BLaER1 (cell line): ENCODE measurements at regions not wholly inside any gene's neighbourhood (a gene's known extent, or its start where the extent isn't known, plus 50 kb on each side); places are given as distances from the start of the nearest gene placed in this dataset.
A peak's percentile ranks its signal among the peaks of the same experiment; 100 is the strongest.

Experiments used
- H3K27ac ChIP-seq: shearing (Covaris generic); formaldehyde crosslinking; 2 replicates; pipeline ENCODE4 v1.8.1; 2022
- H3K27me3 ChIP-seq: shearing (Covaris generic); formaldehyde crosslinking; 2 replicates; pipeline ENCODE4 v1.8.1; 2022
- H3K36me3 ChIP-seq: shearing (Covaris generic); formaldehyde crosslinking; 2 replicates; pipeline ENCODE4 v1.8.1; 2022
- H3K4me1 ChIP-seq: shearing (Covaris generic); formaldehyde crosslinking; 2 replicates; pipeline ENCODE4 v1.8.1; 2022
- H3K4me2 ChIP-seq: shearing (Covaris generic); formaldehyde crosslinking; 2 replicates; pipeline ENCODE4 v1.8.1; 2022
- H3K4me3 ChIP-seq: shearing (Covaris generic); formaldehyde crosslinking; 2 replicates; pipeline ENCODE4 v1.8.1; 2022
- H3K9ac ChIP-seq: shearing (Covaris generic); formaldehyde crosslinking; 2 replicates; pipeline ENCODE4 v1.8.1; 2022
- H3K9me3 ChIP-seq: shearing (Covaris generic); formaldehyde crosslinking; 2 replicates; pipeline ENCODE4 v1.8.1; 2022
- H4K20me1 ChIP-seq: shearing (Covaris generic); formaldehyde crosslinking; 2 replicates; pipeline ENCODE4 v1.8.1; 2022
- Cebpa-rat ChIP-seq: shearing (Covaris generic); IDR thresholded peaks from 2 replicates; pipeline ENCODE4 v1.8.1; 2022

DNA sequence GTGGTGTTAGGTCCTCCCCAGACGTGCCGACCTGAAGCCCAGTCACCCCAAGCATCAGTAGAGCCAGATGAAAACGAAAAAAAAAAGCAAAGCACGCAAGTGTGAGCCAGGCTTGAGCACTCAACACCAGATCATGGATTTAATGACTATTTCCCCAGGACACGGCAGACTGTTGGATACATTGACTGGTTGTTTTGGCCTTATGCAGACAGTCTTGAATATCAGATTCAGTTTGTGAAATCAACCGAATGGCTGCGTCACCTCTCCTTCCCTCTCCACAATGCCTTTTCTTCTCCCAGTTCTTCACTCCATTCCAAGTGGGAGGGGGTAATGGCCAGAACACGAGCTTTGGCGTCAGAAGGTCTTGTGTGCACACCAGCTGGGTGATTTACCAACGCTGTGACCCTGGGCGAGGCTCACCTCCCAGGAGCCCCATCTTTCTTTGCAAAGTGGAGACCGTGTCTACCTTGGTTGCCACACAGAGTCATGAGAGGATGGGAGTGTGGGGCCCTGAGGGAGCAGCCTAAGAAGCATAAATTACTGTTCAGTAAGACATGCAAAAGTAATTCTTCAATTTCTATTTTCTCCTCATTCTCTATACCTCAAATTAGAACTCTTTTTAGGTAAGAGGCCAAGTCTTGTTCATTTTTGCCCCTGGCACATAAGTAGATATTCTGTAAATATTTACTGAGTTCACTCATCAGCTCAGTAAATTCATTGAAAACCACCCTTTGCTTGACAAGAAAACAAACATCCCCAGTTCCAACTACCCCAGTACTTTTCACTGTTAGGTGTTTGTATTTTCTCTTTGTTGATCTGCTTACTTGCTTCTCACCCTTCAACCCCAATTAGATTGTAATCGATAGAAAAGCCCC lies 181.1 kb upstream of the COPS8 start:
- Histone ChIP-seq H3K4me3 (no peak overlapping the region), H3K4me1 (peaks cover 28% of the 10 kb centered on the region), H3K4me2 (no peak overlapping the region), H3K36me3 (no peaks in the 10 kb centered on the region), H4K20me1 (no peaks in the 10 kb centered on the region), H3K9me3 (no peaks in the 10 kb centered on the region), H3K27me3 (no peaks in the 10 kb centered on the region), H3K27ac (no peak overlapping the region), H3K9ac (no peak overlapping the region)
- TF ChIP-seq Cebpa-rat: no peak

- no peak for TF ChIP-seq Cebpa-rat
Measured at GRCh38 chr2:236905976-236906375, 179.7 kb upstream of the COPS8 start.

GRCh38 chr2:236908439-236909192 lies 177.1 kb upstream of the COPS8 start:
- Histone ChIP-seq H3K27ac (no peak overlapping the region), H3K9ac (no peak overlapping the region), H3K4me3 (no peak overlapping the region), H3K9me3 (no peaks in the 10 kb centered on the region), H3K36me3 (no peaks in the 10 kb centered on the region), H3K4me1 (peaks cover 63% of the 10 kb centered on the region), H4K20me1 (no peaks in the 10 kb centered on the region), H3K27me3 (no peaks in the 10 kb centered on the region), H3K4me2 (peak overlapping the region; percentile 36; the same call in 1 of the 2 replicates)
- TF ChIP-seq Cebpa-rat: no peak

More at GRCh38 chr2:236905976-236906375, 179.7 kb upstream of the COPS8 start:
- no peaks in the 10 kb centered on the region for H4K20me1 ChIP-seq
- no peak overlapping the region for H3K4me3 ChIP-seq
- no peaks in the 10 kb centered on the region for H3K9me3 ChIP-seq
- no peak overlapping the region for H3K9ac ChIP-seq
- H3K36me3 ChIP-seq: no peaks in the 10 kb centered on the region
- H3K4me1 ChIP-seq: peaks cover 37% of the 10 kb centered on the region
- H3K27ac ChIP-seq: no peak overlapping the region
- no peak overlapping the region for H3K4me2 ChIP-seq
- no peaks in the 10 kb centered on the region for H3K27me3 ChIP-seq

DNA sequence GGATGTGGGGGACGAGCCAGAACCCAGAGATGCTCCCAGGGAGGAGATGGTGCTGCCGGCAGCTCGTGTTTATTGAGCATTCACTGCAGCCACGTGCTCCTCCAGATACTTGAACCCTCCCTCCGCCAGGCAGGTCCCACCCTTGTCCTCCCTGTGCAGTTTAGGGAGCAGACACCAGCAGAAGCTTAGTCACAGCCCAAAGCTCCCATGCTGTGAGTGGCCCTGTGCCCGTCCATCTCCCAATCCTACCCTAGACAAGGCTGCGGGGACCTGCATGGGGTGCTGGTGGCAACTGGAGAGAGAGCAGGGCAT lies 176.5 kb upstream of the COPS8 start:
- Histone ChIP-seq H3K27ac (no peak overlapping the region), H3K36me3 (no peaks in the 10 kb centered on the region)

GRCh38 chr2:236909802-236910201 lies 175.9 kb upstream of the COPS8 start:
- Histone ChIP-seq H3K27ac (no peak overlapping the region; the same call in 1 of the 2 replicates), H4K20me1 (no peaks in the 10 kb centered on the region), H3K4me2 (peak overlapping the region; percentile 36), H3K9me3 (no peaks in the 10 kb centered on the region), H3K9ac (no peak overlapping the region), H3K4me3 (no peak overlapping the region), H3K27me3 (no peaks in the 10 kb centered on the region), H3K36me3 (no peaks in the 10 kb centered on the region), H3K4me1 (peaks cover 73% of the 10 kb centered on the region)
- no peak for TF ChIP-seq Cebpa-rat

More for the DNA sequence above, 176.5 kb upstream of the COPS8 start:
- H3K4me3 ChIP-seq: no peak overlapping the region
- H3K4me1 ChIP-seq: peaks cover 67% of the 10 kb centered on the region
- H3K4me2 ChIP-seq: peak overlapping the region; percentile 36; the same call in 1 of the 2 replicates
- TF ChIP-seq Cebpa-rat: no peak
- H3K9me3 ChIP-seq: no peaks in the 10 kb centered on the region
- H3K27me3 ChIP-seq: no peaks in the 10 kb centered on the region
- H4K20me1 ChIP-seq: no peaks in the 10 kb centered on the region
- no peak overlapping the region for H3K9ac ChIP-seq

DNA sequence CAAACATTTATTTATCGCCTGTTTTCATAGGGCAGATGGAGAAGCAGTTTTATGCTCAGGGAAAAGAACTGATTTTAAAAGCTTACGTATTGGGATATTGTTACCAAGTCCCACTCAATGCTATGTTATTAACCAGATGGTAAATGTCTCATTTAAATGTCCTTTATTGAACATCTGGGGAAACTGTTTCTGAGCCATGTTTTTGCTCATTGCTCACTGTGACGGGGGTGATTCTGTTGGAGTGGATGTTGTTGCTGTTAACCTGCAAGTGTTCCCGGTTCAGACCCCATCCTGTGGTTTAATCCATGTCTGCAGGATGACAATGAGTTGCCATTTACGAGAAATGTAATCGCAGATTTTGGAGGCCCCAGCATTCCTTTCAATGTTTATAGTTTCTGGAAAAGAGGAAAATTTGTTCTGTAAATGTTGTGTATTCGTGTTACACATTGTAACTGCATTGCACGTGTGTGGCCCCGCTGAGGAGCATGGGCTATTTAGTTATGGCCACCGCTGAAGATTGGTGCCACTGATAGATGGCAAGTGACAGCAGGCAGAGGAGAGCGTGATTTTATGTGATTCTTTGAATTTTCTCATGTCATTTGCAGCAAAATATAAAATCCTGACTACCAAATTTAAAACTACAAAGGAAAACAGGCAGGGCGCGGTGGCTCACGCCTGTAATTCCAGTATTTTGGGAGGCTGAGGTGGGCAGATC lies 174.8 kb upstream of the COPS8 start:
- no peak overlapping the region for H3K27ac ChIP-seq
- H3K4me3 ChIP-seq: no peak overlapping the region
- no peaks in the 10 kb centered on the region for H3K27me3 ChIP-seq
- H3K9me3 ChIP-seq: no peaks in the 10 kb centered on the region
- peak overlapping the region; percentile 82 for H3K4me2 ChIP-seq
- no peaks in the 10 kb centered on the region for H3K36me3 ChIP-seq
- H3K9ac ChIP-seq: no peak overlapping the region
- peaks cover 84% of the 10 kb centered on the region for H3K4me1 ChIP-seq
- TF ChIP-seq Cebpa-rat: no peak
- no peaks in the 10 kb centered on the region for H4K20me1 ChIP-seq

GRCh38 chr2:236912326-236913120 lies 173.2 kb upstream of the COPS8 start:
- H3K4me1 ChIP-seq: peaks cover 91% of the 10 kb centered on the region
- peak overlapping the region; percentile 82 for H3K4me2 ChIP-seq
- no peak for TF ChIP-seq Cebpa-rat
- peak overlapping the region; percentile 38 for H3K4me3 ChIP-seq
- H3K27me3 ChIP-seq: no peaks in the 10 kb centered on the region
- no peaks in the 10 kb centered on the region for H3K36me3 ChIP-seq
- H3K9me3 ChIP-seq: no peaks in the 10 kb centered on the region
- peak overlapping the region; percentile 63 for H3K27ac ChIP-seq
- H3K9ac ChIP-seq: 0 out of 2 replicates have a peak overlapping the region, but pooled peaks have one; percentile 28
- no peaks in the 10 kb centered on the region for H4K20me1 ChIP-seq

- Histone ChIP-seq H3K27ac (no peak overlapping the region), H3K36me3 (no peaks in the 10 kb centered on the region), H3K4me3 (no peak overlapping the region), H3K9me3 (no peaks in the 10 kb centered on the region), H3K4me1 (peaks cover 79% of the 10 kb centered on the region), H3K27me3 (no peaks in the 10 kb centered on the region), H3K9ac (no peak overlapping the region), H4K20me1 (no peaks in the 10 kb centered on the region), H3K4me2 (0 out of 2 replicates have a peak overlapping the region, but pooled peaks have one; percentile 58)
- TF ChIP-seq Cebpa-rat: no peak
Measured at GRCh38 chr2:236915186-236915585, 170.5 kb upstream of the COPS8 start.

DNA sequence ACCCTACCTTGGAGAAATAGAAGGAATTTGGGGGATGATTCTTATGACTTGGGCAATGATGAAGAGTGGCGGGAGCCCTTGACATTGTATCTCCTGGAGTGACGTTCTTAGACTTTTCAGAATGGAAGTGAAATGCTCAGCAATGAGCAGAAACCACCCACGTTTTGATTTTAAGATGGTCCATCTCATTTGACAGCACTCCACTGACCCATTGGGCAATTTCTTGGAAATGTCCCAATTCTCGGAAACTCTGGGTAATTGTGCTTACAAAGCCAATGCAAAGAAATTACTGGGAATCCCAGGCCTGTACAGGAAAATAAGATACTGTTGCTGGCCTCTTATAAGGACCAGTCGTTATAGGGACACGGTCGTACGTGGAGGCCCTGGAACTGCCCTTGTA lies 170.0 kb upstream of the COPS8 start:
- Histone ChIP-seq H3K27me3 (no peaks in the 10 kb centered on the region), H3K4me3 (no peak overlapping the region), H3K9me3 (no peaks in the 10 kb centered on the region), H3K36me3 (no peaks in the 10 kb centered on the region), H4K20me1 (no peaks in the 10 kb centered on the region), H3K4me2 (peak overlapping the region; percentile 58), H3K9ac (no peak overlapping the region), H3K27ac (no peak overlapping the region), H3K4me1 (peaks cover 78% of the 10 kb centered on the region)
- TF ChIP-seq Cebpa-rat: no peak
